ENCODE measurements at regions not wholly inside any gene's neighbourhood (a gene's known extent, or its start where the extent isn't known, plus 50 kb on each side); places are given as distances from the start of the nearest gene placed in this dataset.

DNA sequence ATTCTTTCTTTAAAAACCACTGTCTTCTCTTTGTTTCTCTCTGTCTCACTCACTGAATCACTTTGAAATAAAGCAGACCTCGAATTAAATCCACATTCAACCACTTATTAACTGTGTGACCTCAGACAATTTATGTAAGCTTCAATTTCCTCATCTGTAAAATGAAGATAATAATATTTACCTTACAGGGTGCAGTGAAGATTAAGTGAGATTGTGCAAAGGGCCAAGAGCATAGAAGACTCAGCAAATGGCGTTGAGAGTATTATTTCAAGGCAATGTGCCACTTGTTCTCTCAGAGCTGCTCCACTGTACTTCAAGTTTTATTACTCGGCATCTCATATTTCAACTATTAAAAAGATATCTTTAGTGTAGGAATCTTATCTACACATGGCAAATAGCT, 454.2 kb upstream of the HNRNPA3 start:
- whole genome bisulfite sequencing, result 53% methylated on average over 3 of the region's 3 CpGs
- no peak for DNase-seq (ENCODE audit: low spot score)
- Histone ChIP-seq H3K36me3 (ENCODE audit: control insufficient read depth in 4 of 4, insufficient read depth in 3 of 4, low read depth in 1 of 4, low read length in 3 of 4) (no peaks in the 10 kb centered on the region), H3K27ac (ENCODE audit: low read depth in 1 of 2, low read length in 2 of 2) (no peak overlapping the region), H3K4me1 (ENCODE audit: control insufficient read depth in 4 of 4, insufficient read depth in 4 of 4, low read length in 3 of 4) (no peaks in the 10 kb centered on the region), H3K9me3 (ENCODE audit: control insufficient read depth in 4 of 4, low read length in 3 of 4) (no peaks in the 10 kb centered on the region), H3K9ac (ENCODE audit: low read depth in 1 of 2, low read length in 2 of 2) (no peak overlapping the region), H3K4me3 (ENCODE audit: low read depth in 1 of 3, low read length in 3 of 3) (no peak overlapping the region), H3K27me3 (ENCODE audit: control insufficient read depth in 4 of 4, insufficient read depth in 4 of 4, low read length in 3 of 4) (peaks cover 0 to 4% (median 0%) of the 10 kb centered on the region in 4 donors)
- TF ChIP-seq FOXA2 (IDR thresholded peaks at IDR 0.05), result no peak
- no peak for TF ChIP-seq NR2F2 (IDR thresholded peaks at IDR 0.05)

DNA sequence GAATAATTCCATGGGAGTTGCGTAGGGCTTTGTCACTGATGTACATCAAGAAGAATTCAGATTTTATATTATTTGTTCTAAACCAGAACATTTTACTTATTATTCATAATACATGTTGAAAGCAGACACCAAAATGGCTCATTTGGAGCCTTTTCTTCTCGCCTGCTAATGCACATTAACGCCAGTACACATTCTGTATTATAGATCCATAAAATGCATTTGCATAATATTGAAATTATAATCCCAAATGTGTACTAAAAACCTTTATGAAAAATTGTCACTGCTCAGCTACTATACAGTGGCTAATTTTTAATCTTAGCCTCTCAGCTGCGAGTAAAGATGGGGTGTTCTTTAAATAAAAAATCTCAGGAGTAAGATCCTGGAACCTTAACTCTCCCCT, 452.2 kb upstream of the HNRNPA3 start:
- DNase-seq (ENCODE audit: low spot score), result no peak
- H3K4me1 ChIP-seq (ENCODE audit: control insufficient read depth in 4 of 4, insufficient read depth in 4 of 4, low read length in 3 of 4), result no peaks in the 10 kb centered on the region
- H3K27me3 ChIP-seq (ENCODE audit: control insufficient read depth in 4 of 4, insufficient read depth in 4 of 4, low read length in 3 of 4), result peaks cover 0 to 5% (median 5%) of the 10 kb centered on the region in 4 donors
- no peaks in the 10 kb centered on the region for H3K9me3 ChIP-seq (ENCODE audit: control insufficient read depth in 4 of 4, low read length in 3 of 4)
- no peaks in the 10 kb centered on the region for H3K36me3 ChIP-seq (ENCODE audit: control insufficient read depth in 4 of 4, insufficient read depth in 3 of 4, low read depth in 1 of 4, low read length in 3 of 4)
- no peak overlapping the region for H3K27ac ChIP-seq (ENCODE audit: low read depth in 1 of 2, low read length in 2 of 2)
- H3K4me3 ChIP-seq (ENCODE audit: low read depth in 1 of 3, low read length in 3 of 3), result no peak overlapping the region
- 89% methylated on average over 4 of the region's 4 CpGs for WGBS
- TF ChIP-seq EGR1 (IDR thresholded peaks at IDR 0.05; ENCODE audit: low read depth in 2 of 2) (no peak), RAD21 (IDR thresholded peaks at IDR 0.05) (no peak), YY1 (IDR thresholded peaks at IDR 0.05) (no peak), RXRA (IDR thresholded peaks at IDR 0.05) (no peak), NR2F2 (IDR thresholded peaks at IDR 0.05) (no peak), FOXA1 (IDR thresholded peaks at IDR 0.05) (no peak), TAF1 (conservative IDR thresholded peaks at IDR 0.05) (no peak)
- TF ChIP-seq, protein P1, sequence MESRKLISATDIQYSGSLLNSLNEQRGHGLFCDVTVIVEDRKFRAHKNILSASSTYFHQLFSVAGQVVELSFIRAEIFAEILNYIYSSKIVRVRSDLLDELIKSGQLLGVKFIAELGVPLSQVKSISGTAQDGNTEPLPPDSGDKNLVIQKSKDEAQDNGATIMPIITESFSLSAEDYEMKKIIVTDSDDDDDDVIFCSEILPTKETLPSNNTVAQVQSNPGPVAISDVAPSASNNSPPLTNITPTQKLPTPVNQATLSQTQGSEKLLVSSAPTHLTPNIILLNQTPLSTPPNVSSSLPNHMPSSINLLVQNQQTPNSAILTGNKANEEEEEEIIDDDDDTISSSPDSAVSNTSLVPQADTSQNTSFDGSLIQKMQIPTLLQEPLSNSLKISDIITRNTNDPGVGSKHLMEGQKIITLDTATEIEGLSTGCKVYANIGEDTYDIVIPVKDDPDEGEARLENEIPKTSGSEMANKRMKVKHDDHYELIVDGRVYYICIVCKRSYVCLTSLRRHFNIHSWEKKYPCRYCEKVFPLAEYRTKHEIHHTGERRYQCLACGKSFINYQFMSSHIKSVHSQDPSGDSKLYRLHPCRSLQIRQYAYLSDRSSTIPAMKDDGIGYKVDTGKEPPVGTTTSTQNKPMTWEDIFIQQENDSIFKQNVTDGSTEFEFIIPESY (IDR thresholded peaks at IDR 0.05), result no peak
- TF ChIP-seq, protein P2, sequence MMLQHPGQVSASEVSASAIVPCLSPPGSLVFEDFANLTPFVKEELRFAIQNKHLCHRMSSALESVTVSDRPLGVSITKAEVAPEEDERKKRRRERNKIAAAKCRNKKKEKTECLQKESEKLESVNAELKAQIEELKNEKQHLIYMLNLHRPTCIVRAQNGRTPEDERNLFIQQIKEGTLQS (IDR thresholded peaks at IDR 0.05), result no peak
- H3K9ac ChIP-seq (ENCODE audit: low read depth in 1 of 2, low read length in 2 of 2), result no peak overlapping the region

DNA sequence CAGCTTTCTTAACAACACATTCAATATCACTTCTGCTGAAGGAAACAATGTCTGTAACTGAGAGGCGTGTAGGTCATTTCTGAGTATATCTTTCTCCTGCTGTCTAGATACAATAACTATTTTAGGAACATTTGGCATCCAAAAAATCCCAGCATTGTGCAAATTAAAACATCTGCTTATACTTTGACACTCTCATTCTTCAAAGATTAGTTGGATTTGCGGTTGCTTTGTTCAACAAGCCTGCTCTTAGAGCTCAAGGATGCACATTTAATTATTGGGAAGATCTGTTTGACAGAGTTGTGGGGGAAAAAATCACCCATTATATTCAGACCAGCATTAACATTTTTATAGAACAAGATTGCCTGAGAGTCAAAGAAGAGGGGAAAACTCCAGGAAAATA, 449.5 kb upstream of the HNRNPA3 start:
- TF ChIP-seq TAF1 (conservative IDR thresholded peaks at IDR 0.05), result no peak
- no peak for TF ChIP-seq HNF4A (conservative IDR thresholded peaks at IDR 0.05)
- TF ChIP-seq, protein P2 (IDR thresholded peaks at IDR 0.05), result no peak
- TF ChIP-seq, protein P3, sequence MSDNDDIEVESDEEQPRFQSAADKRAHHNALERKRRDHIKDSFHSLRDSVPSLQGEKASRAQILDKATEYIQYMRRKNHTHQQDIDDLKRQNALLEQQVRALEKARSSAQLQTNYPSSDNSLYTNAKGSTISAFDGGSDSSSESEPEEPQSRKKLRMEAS (IDR thresholded peaks at IDR 0.05), result no peak
- no peak for TF ChIP-seq RXRA (IDR thresholded peaks at IDR 0.05)
- no peak for TF ChIP-seq RAD21 (IDR thresholded peaks at IDR 0.05)
- TF ChIP-seq FOXA2 (IDR thresholded peaks at IDR 0.05), result no peak
- TF ChIP-seq, protein P4, sequence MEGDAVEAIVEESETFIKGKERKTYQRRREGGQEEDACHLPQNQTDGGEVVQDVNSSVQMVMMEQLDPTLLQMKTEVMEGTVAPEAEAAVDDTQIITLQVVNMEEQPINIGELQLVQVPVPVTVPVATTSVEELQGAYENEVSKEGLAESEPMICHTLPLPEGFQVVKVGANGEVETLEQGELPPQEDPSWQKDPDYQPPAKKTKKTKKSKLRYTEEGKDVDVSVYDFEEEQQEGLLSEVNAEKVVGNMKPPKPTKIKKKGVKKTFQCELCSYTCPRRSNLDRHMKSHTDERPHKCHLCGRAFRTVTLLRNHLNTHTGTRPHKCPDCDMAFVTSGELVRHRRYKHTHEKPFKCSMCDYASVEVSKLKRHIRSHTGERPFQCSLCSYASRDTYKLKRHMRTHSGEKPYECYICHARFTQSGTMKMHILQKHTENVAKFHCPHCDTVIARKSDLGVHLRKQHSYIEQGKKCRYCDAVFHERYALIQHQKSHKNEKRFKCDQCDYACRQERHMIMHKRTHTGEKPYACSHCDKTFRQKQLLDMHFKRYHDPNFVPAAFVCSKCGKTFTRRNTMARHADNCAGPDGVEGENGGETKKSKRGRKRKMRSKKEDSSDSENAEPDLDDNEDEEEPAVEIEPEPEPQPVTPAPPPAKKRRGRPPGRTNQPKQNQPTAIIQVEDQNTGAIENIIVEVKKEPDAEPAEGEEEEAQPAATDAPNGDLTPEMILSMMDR (IDR thresholded peaks at IDR 0.05; ENCODE audit: low read depth, low read length, missing input control), result no peak
- no peak for TF ChIP-seq NR2F2 (IDR thresholded peaks at IDR 0.05)
- TF ChIP-seq SP1 (IDR thresholded peaks at IDR 0.05), result no peak
- TF ChIP-seq GABPA (IDR thresholded peaks at IDR 0.05 in 1 of 2, conservative IDR thresholded peaks at IDR 0.05 in 1 of 2), result no peak
- TF ChIP-seq HNF4G (IDR thresholded peaks at IDR 0.05), result no peak
- no peak for TF ChIP-seq YY1 (IDR thresholded peaks at IDR 0.05)
- TF ChIP-seq FOXA1 (IDR thresholded peaks at IDR 0.05), result no peak
- TF ChIP-seq, protein P1 (IDR thresholded peaks at IDR 0.05), result no peak
- no peak for TF ChIP-seq EGR1 (IDR thresholded peaks at IDR 0.05; ENCODE audit: low read depth in 2 of 2)
- TF ChIP-seq JUND (IDR thresholded peaks at IDR 0.05), result no peak
- TF ChIP-seq, protein P5, sequence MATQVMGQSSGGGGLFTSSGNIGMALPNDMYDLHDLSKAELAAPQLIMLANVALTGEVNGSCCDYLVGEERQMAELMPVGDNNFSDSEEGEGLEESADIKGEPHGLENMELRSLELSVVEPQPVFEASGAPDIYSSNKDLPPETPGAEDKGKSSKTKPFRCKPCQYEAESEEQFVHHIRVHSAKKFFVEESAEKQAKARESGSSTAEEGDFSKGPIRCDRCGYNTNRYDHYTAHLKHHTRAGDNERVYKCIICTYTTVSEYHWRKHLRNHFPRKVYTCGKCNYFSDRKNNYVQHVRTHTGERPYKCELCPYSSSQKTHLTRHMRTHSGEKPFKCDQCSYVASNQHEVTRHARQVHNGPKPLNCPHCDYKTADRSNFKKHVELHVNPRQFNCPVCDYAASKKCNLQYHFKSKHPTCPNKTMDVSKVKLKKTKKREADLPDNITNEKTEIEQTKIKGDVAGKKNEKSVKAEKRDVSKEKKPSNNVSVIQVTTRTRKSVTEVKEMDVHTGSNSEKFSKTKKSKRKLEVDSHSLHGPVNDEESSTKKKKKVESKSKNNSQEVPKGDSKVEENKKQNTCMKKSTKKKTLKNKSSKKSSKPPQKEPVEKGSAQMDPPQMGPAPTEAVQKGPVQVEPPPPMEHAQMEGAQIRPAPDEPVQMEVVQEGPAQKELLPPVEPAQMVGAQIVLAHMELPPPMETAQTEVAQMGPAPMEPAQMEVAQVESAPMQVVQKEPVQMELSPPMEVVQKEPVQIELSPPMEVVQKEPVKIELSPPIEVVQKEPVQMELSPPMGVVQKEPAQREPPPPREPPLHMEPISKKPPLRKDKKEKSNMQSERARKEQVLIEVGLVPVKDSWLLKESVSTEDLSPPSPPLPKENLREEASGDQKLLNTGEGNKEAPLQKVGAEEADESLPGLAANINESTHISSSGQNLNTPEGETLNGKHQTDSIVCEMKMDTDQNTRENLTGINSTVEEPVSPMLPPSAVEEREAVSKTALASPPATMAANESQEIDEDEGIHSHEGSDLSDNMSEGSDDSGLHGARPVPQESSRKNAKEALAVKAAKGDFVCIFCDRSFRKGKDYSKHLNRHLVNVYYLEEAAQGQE (IDR thresholded peaks at IDR 0.05), result no peak
- no peak overlapping the region for H3K9ac ChIP-seq (ENCODE audit: low read depth in 1 of 2, low read length in 2 of 2)
- no peaks in the 10 kb centered on the region for H3K9me3 ChIP-seq (ENCODE audit: control insufficient read depth in 4 of 4, low read length in 3 of 4)
- H3K27ac ChIP-seq (ENCODE audit: low read depth in 1 of 2, low read length in 2 of 2), result no peak overlapping the region
- H3K4me1 ChIP-seq (ENCODE audit: control insufficient read depth in 4 of 4, insufficient read depth in 4 of 4, low read length in 3 of 4), result no peaks in the 10 kb centered on the region
- DNase-seq (ENCODE audit: low spot score), result no peak
- peaks cover 0 to 10% (median 5%) of the 10 kb centered on the region in 4 donors for H3K27me3 ChIP-seq (ENCODE audit: control insufficient read depth in 4 of 4, insufficient read depth in 4 of 4, low read length in 3 of 4)
- H3K4me3 ChIP-seq (ENCODE audit: low read depth in 1 of 3, low read length in 3 of 3), result no peak overlapping the region
- 81% methylated on average over 2 of the region's 2 CpGs for WGBS
- no peaks in the 10 kb centered on the region for H3K36me3 ChIP-seq (ENCODE audit: control insufficient read depth in 4 of 4, insufficient read depth in 3 of 4, low read depth in 1 of 4, low read length in 3 of 4)
